ENCODE measurements at regions not wholly inside any gene's neighbourhood (a gene's known extent, or its start where the extent isn't known, plus 50 kb on each side); places are given as distances from the start of the nearest gene placed in this dataset.
"Not testable (repeated sequence)": the region's sequence is repeated elsewhere in the genome, so short reads cannot be mapped to it uniquely, and the experiment has no call there.

GRCh38 chr15:30030345-30030744 is 52.4 kb upstream of the GOLGA8J start:
- DNase-seq (ENCODE audit: low read depth), result no peak

GRCh38 chr15:30023798-30024295 is 58.9 kb upstream of the GOLGA8J start:
- no peak for DNase-seq (ENCODE audit: low read depth)

- DNase-seq (ENCODE audit: low read depth), result no peak
Observed at GRCh38 chr15:30010746-30011145, 72.0 kb upstream of the GOLGA8J start.

- DNase-seq (ENCODE audit: low read depth), result no peak
Observed at GRCh38 chr15:30008156-30008555, 74.6 kb upstream of the GOLGA8J start.

GRCh38 chr15:30001602-30002001 is 81.2 kb upstream of the GOLGA8J start:
- no peak for DNase-seq (ENCODE audit: low read depth)

GRCh38 chr15:29998033-29998432 is 84.7 kb upstream of the GOLGA8J start:
- no peak for DNase-seq (ENCODE audit: low read depth)

GRCh38 chr15:29997499-29997898 is 85.3 kb upstream of the GOLGA8J start:
- DNase-seq (ENCODE audit: low read depth), result no peak

GRCh38 chr15:29994284-29994683 is 88.5 kb upstream of the GOLGA8J start:
- no peak for DNase-seq (ENCODE audit: low read depth)

- DNase-seq (ENCODE audit: low read depth), result no peak
Observed at GRCh38 chr15:29990954-29991353, 91.8 kb upstream of the GOLGA8J start.

GRCh38 chr15:29990035-29990434 is 92.7 kb upstream of the GOLGA8J start:
- DNase-seq (ENCODE audit: low read depth), result no peak

GRCh38 chr15:29988701-29989100 is 94.1 kb upstream of the GOLGA8J start:
- no peak for DNase-seq (ENCODE audit: low read depth)

- DNase-seq (ENCODE audit: low read depth), result no peak
Observed at GRCh38 chr15:29986946-29987345, 95.8 kb upstream of the GOLGA8J start.

- peak; percentile 41 for DNase-seq (ENCODE audit: low read depth)
Observed at GRCh38 chr15:29978411-29979382, 104.1 kb upstream of the GOLGA8J start.

- DNase-seq (ENCODE audit: low read depth), result not testable (repeated sequence)
Observed at GRCh38 chr15:29974056-29974455, 108.7 kb upstream of the GOLGA8J start.

GRCh38 chr15:29972051-29972450 is 110.7 kb upstream of the GOLGA8J start:
- no peak for DNase-seq (ENCODE audit: low read depth)

- DNase-seq (ENCODE audit: low read depth), result no peak
Observed at GRCh38 chr15:29970402-29970695, 112.4 kb upstream of the GOLGA8J start.

- no peak for DNase-seq (ENCODE audit: low read depth)
Observed at GRCh38 chr15:29969562-29970401, 113.0 kb upstream of the GOLGA8J start.

GRCh38 chr15:29968895-29969561 is 113.7 kb upstream of the GOLGA8J start:
- DNase-seq (ENCODE audit: low read depth), result no peak

- no peak for DNase-seq (ENCODE audit: low read depth)
Observed at GRCh38 chr15:29968099-29968894, 114.5 kb upstream of the GOLGA8J start.

GRCh38 chr15:29962407-29962806 is 120.3 kb upstream of the GOLGA8J start:
- DNase-seq (ENCODE audit: low read depth), result no peak
